NT2/D1 (cell line): ENCODE measurements at regions not wholly inside any gene's neighbourhood (a gene's known extent, or its start where the extent isn't known, plus 50 kb on each side); places are given as distances from the start of the nearest gene placed in this dataset.
"Not testable (repeated sequence)": the region's sequence is repeated elsewhere in the genome, so short reads cannot be mapped to it uniquely, and the experiment has no call there.

ENCODE experiments used
- YY1 ChIP-seq: IDR thresholded peaks from 2 replicates; pipeline ENCODE4 v1.6.1; 2011; ENCODE audit not compliant: insufficient read length, insufficient read depth
- ZNF274 ChIP-seq: IDR thresholded peaks from 2 replicates; pipeline ENCODE4 v1.6.1; 2011; ENCODE audit warnings: mild to moderate bottlenecking, low read depth, low read length

DNA sequence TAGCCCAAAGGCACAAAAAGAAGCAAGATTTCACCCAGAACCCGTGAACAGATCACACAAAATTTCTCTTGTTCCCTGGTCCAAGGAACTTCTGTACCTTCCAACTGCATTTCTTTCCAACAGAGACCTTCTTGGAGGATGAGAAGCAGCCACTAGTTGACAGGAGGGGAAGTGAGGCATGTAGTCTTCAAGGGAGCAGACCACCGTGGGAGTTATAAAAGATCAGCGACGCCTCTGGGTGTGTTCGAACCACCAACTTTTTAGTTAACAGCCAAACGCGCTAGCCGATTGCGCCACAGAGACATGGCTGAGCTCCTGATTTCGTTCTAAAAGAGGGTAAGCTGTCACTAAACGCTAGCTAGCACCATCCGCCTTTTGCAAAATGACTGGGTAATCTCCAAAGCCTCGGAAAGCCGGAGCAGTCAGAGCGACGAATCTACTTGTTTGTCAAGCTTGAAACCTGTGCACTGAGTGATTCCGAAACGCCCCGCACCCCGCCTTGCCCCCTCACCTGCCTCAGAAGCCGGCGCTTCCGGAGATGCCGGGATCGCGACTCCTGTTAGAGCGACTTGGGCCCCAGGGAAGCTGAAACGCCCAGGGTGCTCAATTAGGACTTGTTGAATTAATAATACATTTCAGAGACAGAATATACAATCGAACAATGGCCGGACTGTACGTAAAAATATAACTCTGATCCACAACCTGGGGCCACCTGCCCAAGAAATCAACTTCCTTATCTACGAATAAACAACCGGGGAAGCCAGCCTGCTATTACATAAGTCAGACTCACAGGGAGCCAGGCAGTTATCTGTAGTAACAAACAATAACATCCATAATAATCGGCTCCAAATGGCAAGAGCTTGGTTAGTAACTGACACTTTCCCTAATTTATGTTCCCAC is 140.1 kb downstream of the FAM72C start:
- TF ChIP-seq YY1, ZNF274: not testable (repeated sequence)
